ENCODE measurements at regions not wholly inside any gene's neighbourhood (a gene's known extent, or its start where the extent isn't known, plus 50 kb on each side); places are given as distances from the start of the nearest gene placed in this dataset.

- TF ChIP-seq EZH2 (IDR thresholded peaks at IDR 0.05; ENCODE audit: low read length) (no peak), CTCF (optimal IDR thresholded peaks at IDR 0.05 in 1 of 3, IDR thresholded peaks at IDR 0.05 in 1 of 3, conservative IDR thresholded peaks at IDR 0.05 in 1 of 3; ENCODE audit: extremely low read depth in 1 of 3, insufficient read depth in 2 of 3, low read length in 3 of 3) (no peak)
Observed at GRCh38 chr2:6089474-6089873, 397.3 kb downstream of the SOX11 start.
